Endometrium (tissue), 2 donors: ENCODE measurements at regions not wholly inside any gene's neighbourhood (a gene's known extent, or its start where the extent isn't known, plus 50 kb on each side); places are given as distances from the start of the nearest gene placed in this dataset.
"Not testable (repeated sequence)": the region's sequence is repeated elsewhere in the genome, so short reads cannot be mapped to it uniquely, and the experiment has no call there.

Experiments used
- FAIRE-seq: peaks from 2 replicates; lab custom pipeline; 2012; peaks lifted over from hg19 to GRCh38; lab: Jason Lieb, UNC
- donor health status: control.
- donor health status: control.

DNA sequence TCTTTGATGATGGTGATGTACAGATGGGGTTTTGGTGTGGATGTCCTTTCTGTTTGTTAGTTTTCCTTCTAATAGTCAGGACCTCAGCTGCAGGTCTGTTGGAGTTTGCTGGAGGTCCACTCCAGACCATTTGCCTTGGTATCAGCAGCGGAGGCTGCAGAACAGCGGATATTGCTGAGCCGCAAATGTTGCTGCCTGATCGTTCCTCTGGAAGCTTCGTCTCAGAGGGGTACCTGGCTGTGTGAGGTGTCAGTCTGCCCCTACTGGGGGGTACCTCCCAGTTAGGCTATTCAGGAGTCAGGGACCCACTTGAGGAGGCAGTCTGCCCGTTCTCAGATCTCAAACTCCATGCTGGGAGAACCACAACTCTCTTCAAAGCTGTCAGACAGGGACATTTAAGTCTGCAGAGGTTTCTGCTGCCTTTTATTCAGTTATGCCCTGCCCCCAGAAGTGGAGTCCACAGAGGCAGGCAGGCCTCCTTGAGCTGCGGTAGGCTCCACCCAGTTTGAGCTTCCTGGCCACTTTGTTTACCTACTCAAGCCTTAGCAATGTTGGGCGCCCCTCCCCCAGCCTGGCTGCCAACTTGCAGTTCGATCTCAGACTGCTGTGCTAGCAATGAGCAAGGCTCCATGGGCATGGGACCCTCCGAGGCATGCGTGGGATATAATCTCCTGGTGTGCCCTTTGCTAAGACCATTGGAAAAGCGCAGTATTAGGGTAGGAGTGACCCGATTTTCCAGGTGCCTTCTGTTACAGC lies 264.5 kb downstream of the MATN1 start:
- FAIRE-seq = not testable (repeated sequence)

DNA sequence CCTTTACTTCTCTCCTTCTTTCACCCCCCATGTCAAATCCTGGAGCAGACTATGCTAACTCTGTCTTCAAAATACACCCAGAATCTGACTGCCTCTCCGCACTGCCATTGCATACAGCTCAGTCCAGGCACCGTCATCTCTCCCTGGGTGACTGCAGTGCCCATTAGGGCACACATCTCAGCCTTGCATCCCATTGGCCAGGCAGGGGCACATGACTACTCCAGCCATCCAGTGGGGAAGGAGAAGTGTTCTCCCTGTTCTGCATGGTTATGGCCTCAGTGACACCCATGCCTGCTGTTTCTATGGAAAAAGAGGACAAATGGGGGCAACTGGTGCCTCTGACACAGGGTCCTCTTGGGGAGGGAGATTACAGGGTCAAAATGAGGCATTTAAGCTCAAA lies 270.5 kb downstream of the MATN1 start:
- no peak for FAIRE-seq

DNA sequence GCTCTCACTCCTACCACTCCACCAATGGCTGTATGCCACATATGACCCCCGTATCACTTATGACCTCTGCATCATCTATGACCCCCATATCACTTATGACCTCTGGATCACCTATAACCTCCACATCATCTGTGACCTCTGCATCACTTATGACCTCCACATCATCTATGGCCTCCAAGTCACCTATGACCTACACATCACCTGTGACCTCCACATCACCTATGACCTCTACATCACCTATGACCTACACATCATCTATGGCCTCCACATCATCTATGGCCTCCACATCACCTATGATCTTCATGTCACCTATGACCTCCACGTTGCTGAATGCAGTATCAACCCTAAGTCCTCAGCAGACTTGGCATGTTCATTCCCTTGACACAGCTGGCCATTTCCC lies 271.2 kb downstream of the MATN1 start:
- no peak for FAIRE-seq

DNA sequence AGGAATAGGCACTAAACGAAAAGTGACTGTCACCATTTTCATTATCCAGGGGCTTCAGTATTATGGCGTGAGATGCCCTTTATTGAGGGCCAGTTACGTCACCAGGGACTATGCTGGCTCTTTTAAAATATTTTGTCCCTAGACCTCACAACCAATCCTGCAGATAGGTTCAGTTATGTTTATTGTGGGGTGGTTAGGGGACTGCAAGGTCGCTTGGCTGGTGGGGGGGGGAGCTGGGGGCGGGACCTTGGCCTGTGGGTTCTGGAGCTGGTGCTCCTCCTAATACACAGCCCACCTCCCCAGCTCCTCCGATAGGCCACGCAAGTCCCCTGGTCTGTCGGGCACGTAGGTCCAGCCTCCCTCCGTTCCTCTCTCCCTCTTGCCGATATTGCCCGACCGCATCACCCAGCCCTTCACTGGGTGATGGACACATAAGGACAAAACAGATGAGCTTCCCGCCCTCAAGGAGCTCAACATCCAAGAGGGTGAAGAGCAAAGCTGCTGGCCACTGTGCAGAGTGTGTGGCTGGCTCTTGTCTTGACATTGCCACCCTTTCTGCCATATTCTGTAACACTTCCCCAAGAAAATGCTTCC lies 271.8 kb downstream of the MATN1 start:
- no peak for FAIRE-seq

DNA sequence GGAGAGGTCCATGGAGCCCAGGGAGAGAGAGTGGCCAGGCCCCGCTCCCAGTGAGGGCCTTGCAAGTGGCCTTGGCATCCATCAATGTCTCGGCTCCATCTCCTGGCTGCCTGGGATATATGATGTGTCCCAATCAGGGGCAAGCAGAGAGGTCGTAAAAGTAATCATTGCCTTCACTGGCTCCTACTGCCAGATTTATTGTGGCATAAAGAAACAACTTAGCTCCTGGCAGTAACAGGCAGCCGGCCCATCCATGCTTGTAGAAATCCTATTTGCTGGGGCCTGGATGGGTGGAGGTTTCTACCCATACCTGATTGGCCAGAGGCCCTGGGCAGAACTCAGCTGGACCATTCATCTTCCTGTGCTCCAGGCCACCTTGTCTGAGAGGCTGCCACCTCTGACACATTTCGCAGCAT lies 272.6 kb downstream of the MATN1 start:
- no peak for FAIRE-seq

DNA sequence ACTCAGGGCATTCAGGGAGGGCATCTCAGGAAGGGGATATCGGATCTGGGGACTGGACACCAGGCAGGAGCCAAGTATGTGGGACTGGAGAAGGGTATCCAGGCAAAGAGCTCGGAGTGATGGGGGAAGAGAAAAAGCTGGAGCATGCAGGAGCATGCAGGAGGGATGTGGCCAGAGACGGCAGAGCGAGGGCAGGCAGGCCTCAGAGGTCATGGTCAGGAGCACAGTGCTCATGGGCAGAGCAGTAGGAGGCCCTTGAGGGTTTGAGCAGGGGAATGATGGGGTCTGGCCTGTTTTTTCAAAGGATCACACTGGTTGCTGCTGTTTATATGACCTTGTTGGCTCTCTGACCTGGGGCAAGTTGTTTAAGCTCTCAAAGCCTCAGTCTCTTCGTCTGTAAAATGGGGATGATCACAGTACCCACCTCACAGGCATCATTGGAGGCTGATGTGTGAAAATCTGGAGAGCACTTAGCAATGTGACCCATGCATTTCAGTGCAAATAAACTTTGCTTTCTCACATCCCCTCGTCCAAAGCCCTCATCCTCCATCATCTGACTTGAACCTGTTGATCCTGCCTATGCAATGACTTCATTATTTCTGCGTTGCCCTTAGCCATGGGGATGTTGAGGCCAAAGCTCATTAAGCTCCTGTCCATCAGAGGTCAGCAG lies 273.1 kb downstream of the MATN1 start:
- no peak for FAIRE-seq

DNA sequence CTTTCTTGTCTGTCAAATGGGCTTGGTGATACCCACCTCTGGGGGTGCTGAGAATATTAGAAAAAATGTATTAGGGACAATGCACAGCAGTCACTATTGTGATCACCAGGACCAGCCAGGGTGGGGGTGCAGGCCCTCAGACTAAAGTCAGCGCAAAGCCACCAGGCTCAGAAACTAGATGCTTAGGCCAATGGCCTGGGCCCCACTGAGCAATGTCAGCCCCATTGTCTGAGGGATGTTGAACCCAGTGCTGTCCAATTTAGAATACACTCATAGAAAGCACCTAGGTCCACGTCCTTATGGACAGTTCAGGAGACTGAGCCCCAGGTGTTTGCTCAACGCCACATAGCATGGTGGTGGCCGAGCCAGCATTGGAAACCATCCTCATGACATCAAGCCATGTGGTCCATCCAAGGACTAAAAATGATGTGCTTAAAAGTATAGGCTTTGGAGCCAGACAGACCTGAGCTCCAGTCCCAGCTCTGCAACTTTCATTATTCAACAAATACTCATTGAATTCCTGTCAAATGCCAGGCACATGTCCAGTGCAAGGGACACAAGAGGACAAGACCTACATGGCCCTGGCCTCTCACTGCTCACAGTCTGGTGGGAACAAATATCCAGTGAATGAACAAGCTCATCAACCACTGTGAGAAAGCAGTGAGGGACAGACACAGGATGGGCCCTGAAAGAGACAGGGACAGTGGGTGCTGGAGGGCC lies 273.8 kb downstream of the MATN1 start:
- FAIRE-seq = no peak

DNA sequence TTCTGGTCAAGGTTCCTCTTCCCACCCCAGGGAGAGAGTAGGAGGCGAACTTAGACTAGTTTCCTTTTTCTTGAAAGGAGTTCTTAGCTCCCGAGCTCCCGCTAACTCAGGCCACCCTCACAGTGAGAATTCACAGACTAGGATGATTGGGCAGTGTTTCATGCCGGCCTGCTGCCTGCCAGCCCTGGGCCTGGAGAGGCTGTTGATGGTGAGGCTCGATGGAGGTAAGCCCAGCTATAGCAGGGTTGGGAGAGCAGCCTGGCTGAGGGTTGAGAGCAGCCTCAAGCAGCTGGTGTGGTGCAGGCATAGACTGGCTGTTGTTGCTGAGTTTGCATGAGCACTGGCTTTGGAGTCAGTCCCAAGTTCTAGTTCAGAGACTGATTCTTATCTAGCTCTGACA lies 274.4 kb downstream of the MATN1 start:
- no peak for FAIRE-seq

DNA sequence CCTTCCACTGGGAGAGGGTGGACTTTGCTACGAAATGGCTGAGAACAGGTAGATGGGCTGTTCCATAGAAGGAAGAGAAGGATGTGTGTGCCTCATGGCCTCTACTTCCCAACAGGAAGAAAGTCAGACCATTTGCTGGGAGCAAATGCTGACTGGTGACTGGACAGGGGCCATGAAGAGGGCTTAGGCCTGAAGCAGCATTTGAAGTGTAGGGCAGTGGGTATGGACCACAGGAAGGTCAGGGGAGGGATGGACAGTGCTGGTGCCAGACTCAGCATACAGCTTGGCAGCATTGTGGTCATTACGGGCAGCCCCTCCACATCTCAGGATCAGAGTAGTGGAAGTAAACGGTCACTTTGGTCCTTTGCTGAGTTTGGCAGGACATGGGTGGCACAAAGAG lies 275.7 kb downstream of the MATN1 start:
- FAIRE-seq = no peak

DNA sequence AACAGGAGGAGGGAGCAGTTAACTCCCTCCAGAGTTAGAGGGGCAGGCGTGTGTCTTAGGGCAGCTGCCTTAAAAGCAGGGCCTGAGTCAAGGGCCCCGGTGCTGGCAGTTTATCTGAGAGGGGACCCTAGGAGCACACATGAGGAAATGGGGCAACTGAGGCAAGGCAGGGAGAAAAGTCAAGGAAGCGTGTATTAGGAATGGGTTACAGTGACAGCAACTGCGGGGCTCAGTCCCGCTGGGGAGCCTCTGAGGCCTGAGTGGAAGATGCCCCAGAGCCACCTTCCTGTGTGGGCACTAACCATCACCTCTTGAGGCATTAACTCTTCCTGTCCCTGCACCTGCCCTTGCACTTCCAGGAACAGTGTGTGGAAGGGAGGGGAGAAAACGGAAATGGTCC lies 276.3 kb downstream of the MATN1 start:
- FAIRE-seq = no peak

DNA sequence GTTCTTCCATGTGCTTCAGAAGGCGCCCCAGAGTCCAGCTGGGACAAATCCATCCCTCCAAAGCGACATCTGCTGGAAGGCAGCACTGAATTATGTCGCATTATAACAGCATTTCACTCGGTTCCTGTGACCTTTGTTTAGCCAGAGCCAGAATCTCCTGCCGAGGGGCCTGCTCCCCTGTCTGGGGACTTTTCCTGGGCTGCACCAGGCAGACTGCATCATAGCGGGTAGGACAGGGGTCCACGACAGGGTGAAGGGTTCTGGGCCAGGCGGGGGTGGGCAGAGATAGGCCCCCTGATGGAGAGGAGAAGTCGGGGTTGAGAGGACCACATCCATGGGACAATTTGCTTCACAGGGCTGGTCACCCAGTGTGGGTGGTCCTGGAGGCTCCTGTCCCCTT lies 276.9 kb downstream of the MATN1 start:
- no peak for FAIRE-seq

DNA sequence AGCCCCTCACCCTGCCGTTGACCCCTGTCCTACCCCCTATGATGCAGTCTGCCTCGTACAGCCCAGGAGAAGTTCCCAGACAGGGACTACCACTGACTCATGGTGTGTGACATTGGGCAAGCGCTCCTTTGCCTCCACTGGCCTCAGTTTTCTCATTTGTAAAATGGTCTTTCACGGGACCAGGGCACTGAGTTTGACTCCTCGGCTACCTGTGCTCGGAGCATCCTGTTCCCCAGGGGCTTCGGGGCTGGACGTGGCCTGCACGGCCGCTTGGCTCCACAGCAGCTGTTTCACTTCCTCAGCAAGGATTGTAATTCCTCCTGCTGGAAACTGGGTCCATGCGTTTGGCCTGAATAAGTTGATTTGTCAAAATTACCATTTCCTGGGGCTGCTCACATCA lies 277.3 kb downstream of the MATN1 start:
- no peak for FAIRE-seq

DNA sequence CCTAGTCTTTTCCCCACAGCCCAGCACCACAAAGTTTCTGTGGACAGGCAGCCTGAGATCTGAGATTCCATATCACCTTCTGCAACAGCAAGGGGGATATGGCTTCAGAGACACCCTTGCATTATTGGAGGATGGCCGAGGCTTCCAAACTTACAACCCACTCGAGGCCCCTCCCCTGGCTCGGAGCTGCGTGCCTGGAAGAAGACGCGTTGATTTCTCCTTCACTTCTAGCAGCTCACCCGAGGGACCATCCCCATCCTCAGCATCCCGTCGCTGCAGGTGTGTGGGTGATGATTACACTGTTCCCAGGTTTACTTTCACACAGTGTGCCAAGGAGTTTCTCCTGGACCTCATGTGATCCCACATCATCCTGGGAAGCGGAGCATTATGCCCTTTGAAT lies 277.9 kb downstream of the MATN1 start:
- FAIRE-seq = no peak

DNA sequence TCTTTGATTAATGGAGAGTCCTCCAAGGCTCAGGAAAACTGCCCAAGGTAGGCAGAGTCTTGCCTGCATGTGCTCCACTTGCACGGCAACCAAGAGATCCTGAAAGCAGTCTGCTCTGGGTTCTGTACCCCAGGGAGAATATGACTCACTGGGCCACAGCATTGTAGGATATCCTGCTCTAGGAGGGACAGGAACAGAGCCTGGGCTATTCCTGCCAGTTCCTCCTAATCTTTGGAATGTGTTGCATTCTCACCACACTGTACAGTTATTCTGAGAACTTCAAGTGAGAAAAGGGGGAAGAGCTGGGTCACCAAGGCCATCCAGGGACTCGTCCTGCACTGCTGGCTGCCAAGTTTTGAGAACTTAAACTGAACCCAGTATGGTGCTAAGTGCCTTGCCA lies 278.5 kb downstream of the MATN1 start:
- no peak for FAIRE-seq

DNA sequence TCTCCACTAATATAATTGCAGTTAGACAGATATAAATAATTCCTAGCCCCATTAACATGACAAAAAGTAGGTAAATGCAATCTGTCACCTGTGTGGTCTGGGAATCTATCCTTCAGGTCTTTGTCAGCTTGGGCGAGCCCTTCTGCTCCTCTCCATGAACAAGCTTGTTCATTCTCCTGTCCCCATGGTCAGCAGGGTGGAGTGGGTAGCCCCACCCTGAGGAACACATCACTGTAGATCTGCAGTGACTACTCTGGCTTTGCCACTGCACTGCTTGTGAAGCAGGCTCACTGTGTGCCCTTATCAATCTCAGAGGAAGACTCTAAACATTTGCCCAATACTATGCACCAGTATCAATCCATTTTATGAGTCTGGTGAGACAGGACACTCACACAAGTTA lies 279.0 kb downstream of the MATN1 start:
- no peak for FAIRE-seq

DNA sequence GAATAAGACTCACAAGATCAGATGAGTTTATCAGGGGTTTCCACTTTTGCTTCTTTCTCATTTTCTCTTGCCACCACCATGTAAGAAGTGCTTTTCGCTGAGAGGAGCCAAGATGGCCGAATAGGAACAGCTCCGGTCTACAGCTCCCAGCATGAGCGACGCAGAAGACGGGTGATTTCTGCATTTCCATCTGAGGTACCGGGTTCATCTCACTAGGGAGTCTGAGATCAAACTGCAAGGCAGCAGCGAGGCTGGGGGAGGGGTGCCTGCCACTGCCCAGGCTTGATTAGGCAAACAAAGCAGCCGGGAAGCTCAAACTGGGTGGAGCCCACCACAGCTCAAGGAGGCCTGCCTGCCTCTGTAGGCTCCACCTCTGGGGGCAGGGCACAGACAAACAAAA lies 285.1 kb downstream of the MATN1 start:
- not testable (repeated sequence) for FAIRE-seq

DNA sequence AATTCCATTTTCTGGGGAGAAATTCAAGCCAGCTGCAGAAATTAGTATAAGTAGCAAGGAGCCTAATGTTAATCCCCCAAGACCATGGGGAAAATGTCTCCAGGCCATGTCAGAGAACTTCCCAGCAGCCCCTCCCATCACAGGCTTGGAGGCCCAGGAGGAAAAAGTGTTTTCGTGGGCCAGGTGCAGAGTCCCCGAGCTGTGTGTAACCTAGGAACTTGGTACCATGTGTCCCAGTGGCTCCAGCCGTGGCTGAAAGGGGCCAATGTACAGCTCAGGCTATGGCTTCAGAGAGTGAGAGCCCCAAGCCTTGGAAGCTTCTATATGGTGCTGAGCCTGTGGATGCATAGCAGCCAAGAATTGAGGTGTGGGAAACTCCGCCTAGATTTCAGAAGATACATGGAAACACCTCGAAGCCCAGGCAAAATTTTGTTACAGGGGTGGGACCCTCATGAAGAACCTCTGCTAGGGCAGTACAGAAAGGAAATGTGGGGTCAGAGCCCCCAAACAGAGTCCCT lies 286.3 kb downstream of the MATN1 start:
- no peak for FAIRE-seq

DNA sequence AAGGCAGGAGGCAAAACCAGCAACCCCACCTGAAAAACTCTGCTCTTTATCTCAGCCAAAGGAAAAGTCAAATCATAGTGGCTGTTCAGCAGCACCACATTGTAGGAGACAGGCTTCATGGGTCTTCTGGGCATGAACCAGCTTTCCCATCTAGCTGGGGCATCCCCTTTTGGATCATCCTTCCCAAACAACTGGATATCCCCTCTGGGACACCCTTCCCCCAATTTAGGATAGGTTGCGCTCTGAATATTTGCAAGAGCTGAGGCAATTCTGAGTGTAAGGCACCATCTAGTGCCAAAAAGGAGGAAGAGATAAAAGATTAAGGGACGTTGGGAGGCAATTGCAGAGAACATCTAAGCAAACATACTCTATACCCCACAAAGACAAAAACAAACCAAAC lies 295.8 kb downstream of the MATN1 start:
- FAIRE-seq = no peak

DNA sequence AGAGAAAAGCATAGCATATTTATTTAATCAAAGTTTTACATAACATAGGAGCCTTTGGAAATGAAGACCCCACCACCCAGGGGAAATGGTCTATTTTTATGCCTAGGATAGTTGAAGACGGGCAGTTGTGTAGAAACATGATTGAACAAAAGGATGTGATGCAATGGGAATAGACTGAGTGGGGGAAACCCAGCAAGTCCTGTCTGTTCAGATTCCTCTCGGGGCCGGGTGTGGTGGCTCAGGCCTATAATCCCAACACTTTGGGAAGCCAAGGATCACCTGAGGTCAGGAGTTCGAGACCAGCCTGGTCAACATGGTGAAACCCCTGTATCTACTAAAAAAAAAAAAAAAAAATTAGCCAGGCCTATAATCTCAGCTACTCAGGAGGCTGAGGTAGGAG lies 298.3 kb downstream of the MATN1 start:
- no peak for FAIRE-seq

DNA sequence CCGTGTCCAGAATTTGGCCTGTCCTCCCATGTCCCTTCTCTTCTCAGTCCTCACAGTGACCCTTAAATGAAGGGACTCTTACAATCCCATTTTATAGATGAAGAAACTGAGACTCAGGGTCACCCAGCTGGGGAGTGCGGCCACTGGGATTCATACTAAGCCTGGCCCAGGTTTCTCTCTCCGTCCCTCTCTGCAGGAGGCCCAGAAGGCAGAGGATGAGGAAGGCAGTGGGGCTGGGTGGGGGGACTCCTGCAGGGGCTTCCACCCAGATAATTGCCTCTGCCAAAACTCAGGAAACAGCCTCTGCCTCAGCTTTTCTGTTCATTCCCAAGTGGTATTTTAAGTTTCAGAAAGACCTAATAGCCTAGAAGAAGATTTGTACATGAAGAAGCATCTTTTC lies 299.8 kb downstream of the MATN1 start:
- FAIRE-seq = no peak

DNA sequence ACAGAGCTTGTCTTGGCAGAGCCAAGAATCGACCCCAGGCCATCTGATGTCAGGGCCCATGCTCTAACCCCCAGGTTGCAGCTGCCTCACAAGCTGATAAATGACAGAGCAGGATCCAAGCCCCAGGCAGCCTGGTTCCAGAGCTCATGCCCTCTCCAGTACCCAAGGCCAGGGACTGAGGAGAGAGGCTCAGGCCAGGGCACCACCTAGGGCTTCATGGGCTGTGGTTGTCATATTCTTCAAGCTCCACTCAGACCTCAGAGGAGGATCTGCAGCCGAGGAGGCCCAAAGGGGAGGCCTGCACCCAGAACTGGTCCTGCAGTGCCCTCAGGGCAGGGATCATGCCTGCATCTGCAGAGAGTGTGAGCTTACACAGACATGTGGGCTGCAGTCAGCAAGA lies 301.1 kb downstream of the MATN1 start:
- FAIRE-seq = no peak

DNA sequence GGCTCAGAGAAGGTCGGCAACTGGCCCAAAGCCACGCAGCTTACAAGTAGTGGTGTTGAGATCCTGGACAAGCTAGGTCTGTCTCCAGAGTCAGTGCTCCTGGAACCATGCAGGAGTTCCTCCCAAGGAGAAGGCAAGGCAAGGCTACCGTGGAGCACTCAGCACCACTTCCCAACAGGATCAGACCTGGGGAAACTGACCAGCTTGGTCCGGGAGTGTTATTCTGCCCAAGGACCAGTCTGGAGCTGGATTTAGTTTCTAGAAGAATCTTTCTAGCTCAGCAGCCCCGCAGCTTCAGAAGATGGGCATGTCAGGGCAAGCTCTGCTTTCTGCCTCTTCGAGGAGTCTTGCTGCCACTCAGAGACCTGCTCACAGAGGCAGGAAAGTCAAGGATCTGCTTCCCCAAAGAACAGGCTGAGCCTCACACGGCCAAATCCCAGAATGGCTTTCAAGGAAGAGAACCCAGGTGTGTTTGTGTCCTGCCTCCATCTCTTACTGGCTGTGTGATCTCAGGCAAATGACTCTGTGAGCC lies 302.8 kb downstream of the MATN1 start:
- no peak for FAIRE-seq

DNA sequence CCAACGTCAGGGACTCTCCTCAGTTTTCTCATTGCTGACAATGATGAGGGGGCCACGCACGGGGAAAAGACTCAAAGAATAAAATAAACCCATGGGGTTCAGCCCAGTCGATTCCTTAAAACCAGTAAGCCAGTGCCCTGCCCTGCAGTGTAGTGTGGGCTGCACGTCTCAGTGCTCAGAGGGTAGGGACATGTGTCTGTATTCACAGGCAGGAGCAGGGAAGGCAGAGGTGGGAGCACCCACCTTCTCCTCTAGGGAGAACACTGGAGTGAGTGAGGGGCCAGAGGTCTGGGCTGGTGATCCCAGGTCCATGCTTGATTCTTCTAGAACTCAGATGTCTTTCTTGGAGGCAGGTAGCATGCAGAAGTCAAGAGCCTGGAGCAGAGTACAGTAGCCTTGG lies 303.6 kb downstream of the MATN1 start:
- FAIRE-seq = no peak
